Mesendoderm (in vitro differentiated cells): ENCODE measurements at regions not wholly inside any gene's neighbourhood (a gene's known extent, or its start where the extent isn't known, plus 50 kb on each side); places are given as distances from the start of the nearest gene placed in this dataset.

Experiments
- DNase-seq: peaks from one replicate; pipeline ENCODE4 v3.0.0; 2013
- H2AK5ac ChIP-seq: 2 replicates; pipeline ENCODE4 v1.6.1; 2013; ENCODE audit warnings: low read length, inconsistent platforms
- H2BK120ac ChIP-seq: 2 replicates; pipeline ENCODE4 v1.6.1; 2013; ENCODE audit warnings: low read depth, mild to moderate bottlenecking, low read length, moderate library complexity, mixed read lengths
- H2BK15ac ChIP-seq: replicated peaks from 2 replicates; pipeline ENCODE4 v1.6.1; 2013; ENCODE audit warnings: low read depth, mild to moderate bottlenecking, moderate library complexity
- H2BK5ac ChIP-seq: 2 replicates; pipeline ENCODE4 v1.6.1; 2013; ENCODE audit warnings: low read length, inconsistent platforms
- H3K18ac ChIP-seq: 2 replicates; pipeline ENCODE4 v1.6.1; 2013; ENCODE audit warnings: mild to moderate bottlenecking, low read length, mixed read lengths
- H3K23ac ChIP-seq: one replicate; pipeline ENCODE4 v1.6.1; 2013; ENCODE audit warnings: low read length
- H3K27ac ChIP-seq: 2 replicates; pipeline ENCODE4 v1.5.1; 2013; ENCODE audit warnings: low read depth, mild to moderate bottlenecking, inconsistent platforms, low read length, moderate library complexity
- H3K27me3 ChIP-seq: 2 replicates; pipeline ENCODE4 v1.6.1; 2013; ENCODE audit warnings: low read length, control low read depth, mild to moderate bottlenecking, inconsistent platforms; ENCODE audit not compliant: insufficient read depth, poor library complexity
- H3K36me3 ChIP-seq: 2 replicates; pipeline ENCODE4 v1.6.1; 2013; ENCODE audit warnings: low read length, inconsistent platforms; ENCODE audit not compliant: control insufficient read depth, insufficient read depth
- H3K4ac ChIP-seq: one replicate; pipeline ENCODE4 v1.6.1; 2013; ENCODE audit warnings: low read depth, mild to moderate bottlenecking, low read length, moderate library complexity
- H3K4me1 ChIP-seq: 2 replicates; pipeline ENCODE4 v1.6.1; 2013; ENCODE audit warnings: low read depth, low read length, inconsistent platforms; ENCODE audit not compliant: control insufficient read depth
- H3K4me2 ChIP-seq: 2 replicates; pipeline ENCODE4 v1.6.1; 2013; ENCODE audit warnings: low read length
- H3K4me3 ChIP-seq: 2 replicates; pipeline ENCODE4 v1.5.1; 2013; ENCODE audit warnings: mild to moderate bottlenecking, low read length
- H3K56ac ChIP-seq: one replicate; pipeline ENCODE4 v1.6.1; 2013; ENCODE audit warnings: low read length
- H3K79me1 ChIP-seq: 2 replicates; pipeline ENCODE4 v1.6.1; 2013; ENCODE audit warnings: low read length, inconsistent platforms
- H3K79me2 ChIP-seq: 2 replicates; pipeline ENCODE4 v1.6.1; 2013; ENCODE audit warnings: mild to moderate bottlenecking, low read length; ENCODE audit not compliant: control insufficient read depth, insufficient read depth
- H3K9ac ChIP-seq: 2 replicates; pipeline ENCODE4 v1.6.1; 2013; ENCODE audit warnings: low read length, inconsistent platforms
- H4K5ac ChIP-seq: one replicate; pipeline ENCODE4 v1.6.1; 2013; ENCODE audit warnings: low read length
- H4K8ac ChIP-seq: one replicate; pipeline ENCODE4 v1.6.1; 2013; ENCODE audit warnings: low read depth, mild to moderate bottlenecking, control low read depth, low read length, moderate library complexity
- WGBS: extraction: QIAGEN DNeasy Blood & Tissue Kit; methylation state at CpG from one replicate; pipeline ENCODE4 v1.1.7; 2013; ENCODE audit warnings: low lambda C conversion rate, missing lambda C conversion rate; ENCODE audit not compliant: insufficient coverage; ENCODE audit errors: extremely low coverage; 5-methylcytosine and 5-hydroxymethylcytosine counted together

GRCh38 chr6:15811107-15811506 is 148.3 kb upstream of the DTNBP1 start:
- Histone ChIP-seq H3K4me3 (no peak overlapping the region), H3K79me1 (no peaks in the 10 kb centered on the region), H3K9ac (no peak overlapping the region), H3K23ac (no peak overlapping the region), H3K27me3 (no peaks in the 10 kb centered on the region), H3K4me2 (no peak overlapping the region), H2BK120ac (no peak overlapping the region), H4K8ac (no peak overlapping the region), H2BK5ac (no peak overlapping the region), H4K5ac (no peak overlapping the region), H3K79me2 (no peaks in the 10 kb centered on the region), H3K4me1 (no peaks in the 10 kb centered on the region), H3K56ac (no peak overlapping the region), H3K18ac (no peak overlapping the region), H2AK5ac (no peak overlapping the region), H2BK15ac (no peak overlapping the region), H3K36me3 (no peaks in the 10 kb centered on the region), H3K27ac (no peak overlapping the region), H3K4ac (no peak overlapping the region)
- WGBS = no CpG with 5 or more reads among the region's 2 CpGs
- DNase-seq = no peak

GRCh38 chr6:15810618-15811017 is 147.8 kb upstream of the DTNBP1 start:
- DNase-seq = no peak
- no CpG with 5 or more reads among the region's 1 CpG for WGBS
- no peak overlapping the region for H3K4me2 ChIP-seq
- H3K27ac ChIP-seq = no peak overlapping the region
- no peak overlapping the region for H3K23ac ChIP-seq
- H2AK5ac ChIP-seq = no peak overlapping the region
- H3K56ac ChIP-seq = no peak overlapping the region
- no peak overlapping the region for H2BK5ac ChIP-seq
- no peak overlapping the region for H3K4ac ChIP-seq
- no peak overlapping the region for H2BK120ac ChIP-seq
- no peaks in the 10 kb centered on the region for H3K36me3 ChIP-seq
- no peak overlapping the region for H4K5ac ChIP-seq
- H3K9ac ChIP-seq = no peak overlapping the region
- H3K4me3 ChIP-seq = no peak overlapping the region
- no peak overlapping the region for H3K18ac ChIP-seq
- no peaks in the 10 kb centered on the region for H3K79me1 ChIP-seq
- H3K4me1 ChIP-seq = no peaks in the 10 kb centered on the region
- no peaks in the 10 kb centered on the region for H3K27me3 ChIP-seq
- no peak overlapping the region for H4K8ac ChIP-seq
- H3K79me2 ChIP-seq = no peaks in the 10 kb centered on the region
- no peak overlapping the region for H2BK15ac ChIP-seq

GRCh38 chr6:15809367-15809766 is 146.5 kb upstream of the DTNBP1 start:
- Histone ChIP-seq H2BK15ac (no peak overlapping the region), H3K4ac (no peak overlapping the region), H3K27ac (no peak overlapping the region), H3K23ac (no peak overlapping the region), H2AK5ac (no peak overlapping the region), H2BK5ac (no peak overlapping the region), H4K5ac (no peak overlapping the region), H3K36me3 (no peaks in the 10 kb centered on the region), H3K18ac (no peak overlapping the region), H3K79me1 (no peaks in the 10 kb centered on the region), H3K9ac (no peak overlapping the region), H2BK120ac (no peak overlapping the region), H3K79me2 (no peaks in the 10 kb centered on the region), H3K4me1 (no peaks in the 10 kb centered on the region), H3K4me3 (no peak overlapping the region), H3K56ac (no peak overlapping the region), H3K4me2 (no peak overlapping the region), H3K27me3 (no peaks in the 10 kb centered on the region), H4K8ac (no peak overlapping the region)
- no peak for DNase-seq
- WGBS = no CpG with 5 or more reads among the region's 2 CpGs

GRCh38 chr6:15804164-15805154 is 141.6 kb upstream of the DTNBP1 start:
- Histone ChIP-seq H3K27me3 (no peaks in the 10 kb centered on the region), H3K23ac (no peak overlapping the region), H3K4me2 (no peak overlapping the region), H2BK120ac (no peak overlapping the region), H2BK15ac (no peak overlapping the region), H3K79me1 (no peaks in the 10 kb centered on the region), H3K9ac (no peak overlapping the region), H3K36me3 (no peaks in the 10 kb centered on the region), H2AK5ac (no peak overlapping the region), H3K79me2 (no peaks in the 10 kb centered on the region), H4K8ac (no peak overlapping the region), H3K18ac (no peak overlapping the region), H3K27ac (no peak overlapping the region), H3K4me1 (no peaks in the 10 kb centered on the region), H3K56ac (no peak overlapping the region), H4K5ac (no peak overlapping the region), H2BK5ac (no peak overlapping the region), H3K4ac (no peak overlapping the region), H3K4me3 (no peak overlapping the region)
- no peak for DNase-seq
- no CpG with 5 or more reads among the region's 13 CpGs for WGBS

GRCh38 chr6:15802466-15802865 is 139.6 kb upstream of the DTNBP1 start:
- no peak overlapping the region for H3K4ac ChIP-seq
- H3K79me1 ChIP-seq = no peaks in the 10 kb centered on the region
- WGBS = no CpG with 5 or more reads among the region's 5 CpGs
- H3K9ac ChIP-seq = no peak overlapping the region
- no peak overlapping the region for H4K8ac ChIP-seq
- no peaks in the 10 kb centered on the region for H3K79me2 ChIP-seq
- H3K4me2 ChIP-seq = no peak overlapping the region
- no peak overlapping the region for H3K23ac ChIP-seq
- no peaks in the 10 kb centered on the region for H3K4me1 ChIP-seq
- H3K27ac ChIP-seq = no peak overlapping the region
- H4K5ac ChIP-seq = no peak overlapping the region
- H3K27me3 ChIP-seq = no peaks in the 10 kb centered on the region
- H2BK120ac ChIP-seq = no peak overlapping the region
- no peak for DNase-seq
- no peak overlapping the region for H2BK15ac ChIP-seq
- no peak overlapping the region for H2AK5ac ChIP-seq
- H3K36me3 ChIP-seq = no peaks in the 10 kb centered on the region
- no peak overlapping the region for H3K56ac ChIP-seq
- H2BK5ac ChIP-seq = no peak overlapping the region
- H3K4me3 ChIP-seq = no peak overlapping the region
- no peak overlapping the region for H3K18ac ChIP-seq
